GM18507 (cell line): ENCODE measurements at regions not wholly inside any gene's neighbourhood (a gene's known extent, or its start where the extent isn't known, plus 50 kb on each side); places are given as distances from the start of the nearest gene placed in this dataset.

Experiments
- DNase-seq: peaks from one replicate; pipeline ENCODE4 v3.0.0; 2011; ENCODE audit warnings: low read depth; ENCODE audit not compliant: insufficient read length; ENCODE audit errors: extremely low spot score
- FAIRE-seq: peaks from 2 replicates; lab custom pipeline; 2011; peaks lifted over from hg19 to GRCh38; lab: Jason Lieb, UNC

- FAIRE-seq, result no peak
Measured at GRCh38 chr2:175585496-175585895, 404.0 kb upstream of the ATP5MC3 start.

GRCh38 chr2:175580652-175581051, 399.1 kb upstream of the ATP5MC3 start:
- no peak for DNase-seq

More at GRCh38 chr2:175585496-175585895, 404.0 kb upstream of the ATP5MC3 start:
- no peak for DNase-seq

GRCh38 chr2:175579646-175580045, 398.1 kb upstream of the ATP5MC3 start:
- FAIRE-seq (no peak), DNase-seq (no peak)

More at GRCh38 chr2:175580652-175581051, 399.1 kb upstream of the ATP5MC3 start:
- no peak for FAIRE-seq

DNA sequence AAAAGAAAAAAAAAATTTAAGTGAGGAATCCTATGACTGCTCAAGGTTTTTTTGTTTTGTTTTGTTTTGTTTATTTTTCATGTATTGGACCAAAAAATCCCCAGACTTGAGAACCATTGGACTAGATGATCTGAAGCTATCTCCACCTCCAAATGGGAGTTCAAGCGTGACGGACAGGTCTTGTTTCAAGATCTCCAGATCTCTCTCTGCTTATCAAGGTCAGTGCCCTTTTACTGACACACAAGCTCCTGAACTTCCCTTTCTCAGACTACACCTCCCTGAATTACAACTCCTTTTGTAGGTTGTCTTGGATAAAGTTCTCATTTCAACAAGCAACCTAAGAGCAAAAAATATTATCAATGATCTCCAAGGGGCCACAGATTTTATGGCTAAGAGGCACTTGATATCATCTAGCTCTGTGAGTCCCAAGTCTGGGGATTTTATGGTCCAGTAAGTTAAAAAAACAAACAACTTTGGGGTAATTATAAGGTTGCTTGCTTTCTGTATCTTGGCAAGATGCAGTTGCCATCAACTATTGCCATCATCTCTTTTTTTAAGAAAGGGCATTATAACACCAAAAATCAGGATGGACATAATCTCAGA, 396.0 kb upstream of the ATP5MC3 start:
- no peak for DNase-seq

GRCh38 chr2:175576875-175577274, 395.4 kb upstream of the ATP5MC3 start:
- FAIRE-seq, result no peak
- no peak for DNase-seq

More for the DNA sequence above, 396.0 kb upstream of the ATP5MC3 start:
- no peak for FAIRE-seq

GRCh38 chr2:175576270-175576669, 394.8 kb upstream of the ATP5MC3 start:
- DNase-seq (no peak), FAIRE-seq (no peak)

GRCh38 chr2:175575346-175576258, 394.1 kb upstream of the ATP5MC3 start:
- FAIRE-seq (peak; percentile 90), DNase-seq (peak; percentile 29)

GRCh38 chr2:175574069-175574468, 392.6 kb upstream of the ATP5MC3 start:
- FAIRE-seq (no peak), DNase-seq (no peak)

DNA sequence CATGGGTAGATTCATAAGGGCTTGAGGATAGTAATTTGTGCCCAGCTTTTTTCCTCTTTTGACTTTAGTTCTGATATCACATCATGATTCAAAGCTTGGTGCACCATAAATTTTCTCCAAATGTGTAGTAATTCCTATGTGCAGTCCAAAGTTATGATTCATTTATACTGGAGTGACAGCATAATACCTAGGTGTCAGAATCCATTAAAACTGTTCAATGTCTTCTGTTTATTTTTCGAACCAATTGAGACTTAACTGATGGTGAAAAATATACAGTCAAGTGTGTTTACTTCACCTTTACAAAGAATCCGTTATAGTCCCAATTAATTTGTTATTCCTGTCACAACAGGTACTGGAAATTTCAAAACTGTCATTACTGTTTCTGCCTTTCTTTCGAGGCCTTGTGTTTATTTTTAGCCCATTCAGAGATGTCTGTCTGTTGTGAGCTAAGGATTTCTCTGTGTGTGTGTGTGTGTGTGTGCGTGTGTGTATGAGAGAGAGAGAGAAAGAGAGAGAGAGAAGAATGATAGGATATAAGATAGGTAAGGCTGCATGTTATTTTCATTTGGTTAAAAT, 389.7 kb upstream of the ATP5MC3 start:
- DNase-seq (no peak), FAIRE-seq (no peak)

- FAIRE-seq (no peak), DNase-seq (no peak)
Measured at GRCh38 chr2:175568109-175568730, 386.7 kb upstream of the ATP5MC3 start.

- FAIRE-seq (no peak), DNase-seq (no peak)
Measured at GRCh38 chr2:175567435-175568061, 386.0 kb upstream of the ATP5MC3 start.

GRCh38 chr2:175560521-175561169, 379.1 kb upstream of the ATP5MC3 start:
- FAIRE-seq, result no peak
- no peak for DNase-seq

GRCh38 chr2:175559613-175560012, 378.1 kb upstream of the ATP5MC3 start:
- FAIRE-seq (no peak), DNase-seq (no peak)

DNA sequence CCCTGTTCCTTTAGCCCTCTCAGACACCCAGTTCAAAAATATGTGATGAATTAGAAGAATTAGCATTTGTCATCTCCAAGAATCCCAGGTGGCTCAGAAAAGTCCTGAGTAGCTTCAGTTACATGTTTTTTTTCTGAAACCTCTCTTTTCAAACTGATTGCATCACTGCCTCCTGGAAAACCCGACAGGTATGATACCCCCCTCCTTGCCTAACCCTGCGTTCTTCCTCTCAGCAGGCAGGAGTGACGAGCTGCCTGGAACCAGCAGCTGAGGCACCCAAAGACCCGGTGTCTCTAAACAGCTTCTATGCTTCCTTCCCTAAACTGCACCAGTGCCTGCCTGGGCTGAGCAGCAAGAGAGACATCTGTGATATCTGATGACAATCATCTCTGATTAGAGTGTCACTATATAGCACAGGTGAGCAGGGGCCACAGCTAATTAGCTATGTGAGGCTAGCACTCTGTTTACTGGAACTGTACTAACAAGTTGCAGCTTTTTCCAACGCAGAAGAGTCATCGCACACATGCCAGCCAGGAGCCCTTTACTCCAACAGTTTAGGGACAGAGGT, 376.4 kb upstream of the ATP5MC3 start:
- FAIRE-seq, result no peak
- no peak for DNase-seq

GRCh38 chr2:175553910-175554309, 372.4 kb upstream of the ATP5MC3 start:
- FAIRE-seq (no peak), DNase-seq (no peak)

DNA sequence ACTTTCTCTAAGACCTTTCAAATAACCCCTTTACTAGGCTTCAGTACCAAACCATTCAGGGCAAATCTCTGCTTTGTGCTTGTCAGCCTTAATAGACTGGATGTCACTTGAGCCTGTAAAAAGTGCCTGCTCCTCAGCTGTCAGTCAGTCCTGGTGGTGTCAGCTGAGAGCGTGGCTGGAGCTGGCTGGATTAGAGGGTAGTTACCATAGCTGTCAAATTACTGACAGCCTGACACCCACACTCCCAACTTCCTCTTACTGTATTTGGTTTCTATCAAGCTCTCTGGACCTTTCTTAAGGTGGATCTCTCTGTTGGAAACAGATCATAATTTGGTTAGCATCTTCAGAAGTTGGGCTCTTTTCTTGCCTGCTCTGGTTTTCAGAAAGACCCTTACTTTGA, 371.4 kb upstream of the ATP5MC3 start:
- DNase-seq, result no peak
- no peak for FAIRE-seq

DNA sequence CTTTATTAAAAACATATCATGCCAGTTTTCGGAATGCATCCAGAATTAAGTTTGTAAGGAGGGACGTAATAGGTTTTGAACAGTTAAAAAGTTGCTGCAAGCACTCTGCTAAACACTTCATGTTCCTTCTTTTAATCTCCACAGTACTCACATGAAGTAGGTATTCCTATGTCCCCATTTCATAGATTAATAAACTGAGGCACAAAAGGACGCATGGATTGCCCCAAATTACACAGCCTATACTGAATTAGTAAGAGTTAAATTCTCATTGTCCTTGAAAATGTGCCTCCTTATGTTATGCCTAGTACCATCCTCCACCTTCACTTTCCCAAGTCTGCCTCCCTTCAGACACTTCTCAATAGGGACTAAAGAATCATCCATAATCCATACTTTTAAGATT, 358.9 kb upstream of the ATP5MC3 start:
- no peak for DNase-seq
- FAIRE-seq, result no peak

- DNase-seq, result no peak
- no peak for FAIRE-seq
Measured at GRCh38 chr2:175539122-175539521, 357.6 kb upstream of the ATP5MC3 start.

- no peak for FAIRE-seq
Measured at GRCh38 chr2:175536059-175536458, 354.5 kb upstream of the ATP5MC3 start.

More at GRCh38 chr2:175536059-175536458, 354.5 kb upstream of the ATP5MC3 start:
- DNase-seq, result no peak
